HepG2 (cell line): ENCODE measurements at regions not wholly inside any gene's neighbourhood (a gene's known extent, or its start where the extent isn't known, plus 50 kb on each side); places are given as distances from the start of the nearest gene placed in this dataset.

ENCODE experiments used
- ATAC-seq: fragments of 200-7000 bp; cut with Tn5 transposase; 3 replicates; pipeline ENCODE4 v1.9.1; 2020; ENCODE audit warnings: mild to moderate bottlenecking, moderate library complexity
- BruUV-seq: library from RNA; stranded (reverse); fragments of 400-500 nt; replicated peaks from 2 replicates; lab custom pipeline; 2021; lab: Mats Ljungman, UMichigan
- CTCF ChIA-PET: fragments of 300-600 bp; formaldehyde crosslinking; extraction: SDS; loops from one replicate; lab custom pipeline; 2021; ENCODE audit warnings: low total read pairs, inconsistent platforms, low intra/inter-chr PET ratio; lab: Yijun Ruan, JAX
- POLR2A ChIA-PET: fragments of 350-600 bp; sonication (Branson Sonifier 250); formaldehyde crosslinking; loops from one replicate; lab custom pipeline; 2020; ENCODE audit warnings: antibody characterized with exemption, inconsistent platforms; lab: Yijun Ruan, JAX
- DNase-seq: peaks from one replicate; pipeline ENCODE4 v3.0.0-alpha.2; 2015; ENCODE audit warnings: low spot score
- FAIRE-seq: peaks from 3 replicates; lab custom pipeline; 2011; peaks lifted over from hg19 to GRCh38; lab: Jason Lieb, UNC
- H2AFZ ChIP-seq: one replicate; pipeline ENCODE4 v1.6.1; 2011; ENCODE audit warnings: low read length, inconsistent platforms
- H3K27ac ChIP-seq: fragments of 300-600 bp; 3 replicates; pipeline ENCODE4 v1.8.0; 2011; ENCODE audit warnings: mixed run types, mild to moderate bottlenecking, mixed read lengths, low read length, inconsistent platforms; ENCODE audit not compliant: insufficient read depth; ENCODE audit errors: extremely low read length
- H3K27me3 ChIP-seq, 2 experiments: fragments of 200-600 bp in 1 of 2; 2 replicates in 1 of 2; 3 replicates in 1 of 2; pipeline versions ENCODE4 v1.6.0 to v1.8.0; 2011; ENCODE audit warnings: low read length in 2 of 2, mild to moderate bottlenecking in 2 of 2, moderate library complexity in 2 of 2, inconsistent platforms in 1 of 2; ENCODE audit not compliant: insufficient read depth in 2 of 2, control insufficient read depth in 1 of 2
- H3K36me3 ChIP-seq, 2 experiments: fragments of 200-600 bp in 1 of 2; replicated peaks in 1 of 2; 2 replicates in 1 of 2; 3 replicates in 1 of 2; pipeline versions ENCODE4 v1.5.1 to v1.8.0; 2011; ENCODE audit warnings: low read length in 2 of 2, inconsistent platforms in 1 of 2; ENCODE audit not compliant: insufficient read depth in 2 of 2, control insufficient read depth in 1 of 2
- H3K4me1 ChIP-seq: 2 replicates; pipeline ENCODE4 v1.5.1; 2012; ENCODE audit warnings: low read length, inconsistent platforms; ENCODE audit not compliant: insufficient read depth
- H3K4me2 ChIP-seq: 2 replicates; pipeline ENCODE4 v1.6.0; 2011; ENCODE audit warnings: low read depth, low read length, inconsistent platforms
- H3K4me3 ChIP-seq, 3 experiments: fragments of 200-600 bp in 1 of 3; sonication (generic), shearing (Covaris generic) in 1 of 3; replicated peaks in 1 of 3; 2 replicates each; pipeline ENCODE4 v1.5.1; 2011 to 2016; ENCODE audit warnings: low read length in 3 of 3, inconsistent platforms in 2 of 3, low read depth in 2 of 3, mild to moderate bottlenecking in 2 of 3, control low read depth in 1 of 3, mixed read lengths in 1 of 3; ENCODE audit not compliant: insufficient read depth in 1 of 3
- H3K79me2 ChIP-seq: one replicate; pipeline ENCODE4 v1.6.1; 2011; ENCODE audit warnings: low read length, inconsistent platforms; ENCODE audit not compliant: insufficient read depth
- H3K9ac ChIP-seq: 2 replicates; pipeline ENCODE4 v1.6.0; 2011; ENCODE audit warnings: mild to moderate bottlenecking, low read depth, low read length, inconsistent platforms; ENCODE audit not compliant: insufficient read depth
- H3K9me3 ChIP-seq: 2 replicates; pipeline ENCODE4 v1.5.1; 2012; ENCODE audit warnings: mild to moderate bottlenecking, low read length
- H4K20me1 ChIP-seq: 2 replicates; pipeline ENCODE4 v1.6.0; 2011; ENCODE audit warnings: inconsistent platforms, mild to moderate bottlenecking, low read length, moderate library complexity; ENCODE audit not compliant: insufficient read depth
- ARNT ChIP-seq: fragments of 450-650 bp; IDR thresholded peaks from 2 replicates; pipeline ENCODE4 v1.6.1; 2017
- CBX2 ChIP-seq, 2 experiments: fragments of 200-600 bp in 1 of 2; sonication (generic); formaldehyde crosslinking in 1 of 2; IDR thresholded peaks; 2 replicates each; pipeline versions ENCODE4 v1.7.0 to v1.8.1; 2018 to 2022; ENCODE audit warnings: low read depth in 2 of 2, low read length in 1 of 2, mild to moderate bottlenecking in 1 of 2, missing genetic modification reagents in 1 of 2
- KAT2B ChIP-seq: fragments of 150-350 bp; IDR thresholded peaks from 2 replicates; pipeline ENCODE4 v1.6.1; 2014; ENCODE audit warnings: low read depth, low read length, borderline replicate concordance
- TFAP4 ChIP-seq: sonication (generic); IDR thresholded peaks from 2 replicates; pipeline ENCODE4 v1.6.1; 2016; ENCODE audit warnings: low read depth, borderline replicate concordance
- XRCC5 ChIP-seq: fragments of 200-400 bp; formaldehyde crosslinking; optimal IDR thresholded peaks from 2 replicates; pipeline ENCODE3; 2017; ENCODE audit warnings: mild to moderate bottlenecking, low read length
- ZBTB38 ChIP-seq: sonication (generic); formaldehyde crosslinking; IDR thresholded peaks from 2 replicates; pipeline ENCODE4 v1.5.1; 2020; ENCODE audit warnings: mild to moderate bottlenecking, missing genetic modification reagents
- ZFP37 ChIP-seq: sonication (generic); formaldehyde crosslinking; IDR thresholded peaks from 2 replicates; pipeline ENCODE4 v1.4.0; 2020; ENCODE audit warnings: missing genetic modification reagents, borderline replicate concordance
- ZNF546 ChIP-seq: sonication (generic); formaldehyde crosslinking; conservative IDR thresholded peaks from 2 replicates; pipeline ENCODE4 v1.8.1; 2023; ENCODE audit warnings: mild to moderate bottlenecking, missing genetic modification reagents
- ZNF552 ChIP-seq: sonication (generic); formaldehyde crosslinking; IDR thresholded peaks from 2 replicates; pipeline ENCODE4 v1.9.0; 2022; ENCODE audit warnings: missing genetic modification reagents, mild to moderate bottlenecking, borderline replicate concordance
- ZNF747 ChIP-seq: sonication (generic); formaldehyde crosslinking; IDR thresholded peaks from 2 replicates; pipeline ENCODE4 v1.8.1; 2023; ENCODE audit warnings: missing genetic modification reagents, mild to moderate bottlenecking, borderline replicate concordance
- WGBS: methylation state at CpG from one replicate; pipeline ENCODE4 v1.1.6; 2017; ENCODE audit warnings: low lambda C conversion rate; 5-methylcytosine and 5-hydroxymethylcytosine counted together
- in situ Hi-C: cut with HindIII; loops from 2 replicates; pipeline ENCODE4 v1.10.0; 2017; ENCODE audit warnings: low pct_unique_long_range_greater_than_20kb; ENCODE audit not compliant: extremely low pct_ligation_motif_present
- intact Hi-C: fragments of 100-400 bp; cut with micrococcal nuclease; formaldehyde crosslinking; loops from one replicate; pipeline ENCODE4 v1.10.0; 2022; ENCODE audit not compliant: unreplicated experiment
- TF ChIP-seq, protein P1 (sequence below): sonication (generic); formaldehyde crosslinking; IDR thresholded peaks from 2 replicates; pipeline ENCODE4 v1.8.0; 2022; ENCODE audit warnings: mild to moderate bottlenecking, missing genetic modification reagents, moderate library complexity
- TF ChIP-seq, protein P2 (sequence below), 2 experiments: fragments of 450-650 bp in 1 of 2; sonication (generic) in 1 of 2; formaldehyde crosslinking; IDR thresholded peaks; 2 replicates each; pipeline versions ENCODE4 v1.5.0 to v1.8.0; 2020 to 2022; ENCODE audit warnings: mild to moderate bottlenecking in 1 of 2, missing genetic modification reagents in 1 of 2
- TF ChIP-seq, protein P3 (sequence below): sonication (generic); formaldehyde crosslinking; IDR thresholded peaks from 2 replicates; pipeline ENCODE4 v1.4.0; 2020; ENCODE audit warnings: missing genetic modification reagents
- TF ChIP-seq, protein P4 (sequence below): sonication (generic); formaldehyde crosslinking; IDR thresholded peaks from 2 replicates; pipeline ENCODE4 v1.9.0; 2022; ENCODE audit warnings: low read depth, missing genetic modification reagents

GRCh38 chr14:85344171-85344570 lies 185.8 kb upstream of the FLRT2 start:
- in situ Hi-C loops = no loop called here
- Histone ChIP-seq H3K9me3 (peaks cover 76% of the 10 kb centered on the region), H3K27ac (no peak overlapping the region), H3K27me3 (no peaks in the 10 kb centered on the region), H3K9ac (no peak overlapping the region), H3K4me3 (no peak overlapping the region)
- no TSS peak for BruUV-seq
- TF ChIP-seq KAT2B (no peak), ZNF747 (CRISPR knock-in tag) (no peak), CBX2 (IDR thresholded peaks at IDR 0.05; ENCODE audit: low read depth, low read length) (no peak), CBX2 (CRISPR knock-in tag; IDR thresholded peaks at IDR 0.05; ENCODE audit: low read depth) (no peak), ARNT (no peak), ZNF552 (CRISPR knock-in tag) (no peak), TFAP4 (no peak), ZFP37 (CRISPR knock-in tag) (no peak), XRCC5 (no peak), ZNF546 (CRISPR knock-in tag) (no peak), ZBTB38 (CRISPR knock-in tag) (no peak)
- TF ChIP-seq, protein P1, sequence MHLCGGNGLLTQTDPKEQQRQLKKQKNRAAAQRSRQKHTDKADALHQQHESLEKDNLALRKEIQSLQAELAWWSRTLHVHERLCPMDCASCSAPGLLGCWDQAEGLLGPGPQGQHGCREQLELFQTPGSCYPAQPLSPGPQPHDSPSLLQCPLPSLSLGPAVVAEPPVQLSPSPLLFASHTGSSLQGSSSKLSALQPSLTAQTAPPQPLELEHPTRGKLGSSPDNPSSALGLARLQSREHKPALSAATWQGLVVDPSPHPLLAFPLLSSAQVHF = no peak
- TF ChIP-seq, protein P2, sequence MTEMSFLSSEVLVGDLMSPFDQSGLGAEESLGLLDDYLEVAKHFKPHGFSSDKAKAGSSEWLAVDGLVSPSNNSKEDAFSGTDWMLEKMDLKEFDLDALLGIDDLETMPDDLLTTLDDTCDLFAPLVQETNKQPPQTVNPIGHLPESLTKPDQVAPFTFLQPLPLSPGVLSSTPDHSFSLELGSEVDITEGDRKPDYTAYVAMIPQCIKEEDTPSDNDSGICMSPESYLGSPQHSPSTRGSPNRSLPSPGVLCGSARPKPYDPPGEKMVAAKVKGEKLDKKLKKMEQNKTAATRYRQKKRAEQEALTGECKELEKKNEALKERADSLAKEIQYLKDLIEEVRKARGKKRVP (CRISPR knock-in tag; IDR thresholded peaks at IDR 0.05) = no peak
- TF ChIP-seq, protein P3, sequence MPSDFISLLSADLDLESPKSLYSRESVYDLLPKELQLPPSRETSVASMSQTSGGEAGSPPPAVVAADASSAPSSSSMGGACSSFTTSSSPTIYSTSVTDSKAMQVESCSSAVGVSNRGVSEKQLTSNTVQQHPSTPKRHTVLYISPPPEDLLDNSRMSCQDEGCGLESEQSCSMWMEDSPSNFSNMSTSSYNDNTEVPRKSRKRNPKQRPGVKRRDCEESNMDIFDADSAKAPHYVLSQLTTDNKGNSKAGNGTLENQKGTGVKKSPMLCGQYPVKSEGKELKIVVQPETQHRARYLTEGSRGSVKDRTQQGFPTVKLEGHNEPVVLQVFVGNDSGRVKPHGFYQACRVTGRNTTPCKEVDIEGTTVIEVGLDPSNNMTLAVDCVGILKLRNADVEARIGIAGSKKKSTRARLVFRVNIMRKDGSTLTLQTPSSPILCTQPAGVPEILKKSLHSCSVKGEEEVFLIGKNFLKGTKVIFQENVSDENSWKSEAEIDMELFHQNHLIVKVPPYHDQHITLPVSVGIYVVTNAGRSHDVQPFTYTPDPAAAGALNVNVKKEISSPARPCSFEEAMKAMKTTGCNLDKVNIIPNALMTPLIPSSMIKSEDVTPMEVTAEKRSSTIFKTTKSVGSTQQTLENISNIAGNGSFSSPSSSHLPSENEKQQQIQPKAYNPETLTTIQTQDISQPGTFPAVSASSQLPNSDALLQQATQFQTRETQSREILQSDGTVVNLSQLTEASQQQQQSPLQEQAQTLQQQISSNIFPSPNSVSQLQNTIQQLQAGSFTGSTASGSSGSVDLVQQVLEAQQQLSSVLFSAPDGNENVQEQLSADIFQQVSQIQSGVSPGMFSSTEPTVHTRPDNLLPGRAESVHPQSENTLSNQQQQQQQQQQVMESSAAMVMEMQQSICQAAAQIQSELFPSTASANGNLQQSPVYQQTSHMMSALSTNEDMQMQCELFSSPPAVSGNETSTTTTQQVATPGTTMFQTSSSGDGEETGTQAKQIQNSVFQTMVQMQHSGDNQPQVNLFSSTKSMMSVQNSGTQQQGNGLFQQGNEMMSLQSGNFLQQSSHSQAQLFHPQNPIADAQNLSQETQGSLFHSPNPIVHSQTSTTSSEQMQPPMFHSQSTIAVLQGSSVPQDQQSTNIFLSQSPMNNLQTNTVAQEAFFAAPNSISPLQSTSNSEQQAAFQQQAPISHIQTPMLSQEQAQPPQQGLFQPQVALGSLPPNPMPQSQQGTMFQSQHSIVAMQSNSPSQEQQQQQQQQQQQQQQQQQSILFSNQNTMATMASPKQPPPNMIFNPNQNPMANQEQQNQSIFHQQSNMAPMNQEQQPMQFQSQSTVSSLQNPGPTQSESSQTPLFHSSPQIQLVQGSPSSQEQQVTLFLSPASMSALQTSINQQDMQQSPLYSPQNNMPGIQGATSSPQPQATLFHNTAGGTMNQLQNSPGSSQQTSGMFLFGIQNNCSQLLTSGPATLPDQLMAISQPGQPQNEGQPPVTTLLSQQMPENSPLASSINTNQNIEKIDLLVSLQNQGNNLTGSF (CRISPR knock-in tag) = no peak
- TF ChIP-seq, protein P4, sequence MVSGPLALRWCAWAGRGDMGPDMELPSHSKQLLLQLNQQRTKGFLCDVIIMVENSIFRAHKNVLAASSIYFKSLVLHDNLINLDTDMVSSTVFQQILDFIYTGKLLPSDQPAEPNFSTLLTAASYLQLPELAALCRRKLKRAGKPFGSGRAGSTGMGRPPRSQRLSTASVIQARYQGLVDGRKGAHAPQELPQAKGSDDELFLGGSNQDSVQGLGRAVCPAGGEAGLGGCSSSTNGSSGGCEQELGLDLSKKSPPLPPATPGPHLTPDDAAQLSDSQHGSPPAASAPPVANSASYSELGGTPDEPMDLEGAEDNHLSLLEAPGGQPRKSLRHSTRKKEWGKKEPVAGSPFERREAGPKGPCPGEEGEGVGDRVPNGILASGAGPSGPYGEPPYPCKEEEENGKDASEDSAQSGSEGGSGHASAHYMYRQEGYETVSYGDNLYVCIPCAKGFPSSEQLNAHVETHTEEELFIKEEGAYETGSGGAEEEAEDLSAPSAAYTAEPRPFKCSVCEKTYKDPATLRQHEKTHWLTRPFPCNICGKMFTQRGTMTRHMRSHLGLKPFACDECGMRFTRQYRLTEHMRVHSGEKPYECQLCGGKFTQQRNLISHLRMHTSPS (CRISPR knock-in tag) = no peak
- TF ChIP-seq, all 625 proteins: peak for 0
- no peak overlapping the region for H2AFZ ChIP-seq
- WGBS = 0% methylated on average over 5 of the region's 5 CpGs
- H3K4me1 ChIP-seq = no peaks in the 10 kb centered on the region
- ChIA-PET CTCF (no interaction called here), POLR2A (no interaction called here)
- H3K36me3 ChIP-seq = no peaks in the 10 kb centered on the region
- H3K4me2 ChIP-seq = no peak overlapping the region
- no peaks in the 10 kb centered on the region for H4K20me1 ChIP-seq
- ATAC-seq = no peak
- FAIRE-seq = no peak
- intact Hi-C loops = no loop called here
- H3K79me2 ChIP-seq = no peaks in the 10 kb centered on the region
- DNase-seq = no peak
